ENCODE measurements at regions not wholly inside any gene's neighbourhood (a gene's known extent, or its start where the extent isn't known, plus 50 kb on each side); places are given as distances from the start of the nearest gene placed in this dataset.

- DNase-seq (ENCODE audit: low read depth) = no peak
- in situ Hi-C loops (cut with HindIII; ENCODE audit: low sequenced_read_pairs) = no loop called here
- no peak overlapping the region for H3K4me3 ChIP-seq (ENCODE audit: low read depth, low read length)
- TF ChIP-seq CTCF (IDR thresholded peaks at IDR 0.05; ENCODE audit: low read depth, low read length, missing control alignments) = no peak
Observed at GRCh38 chr21:17231124-17231523, 281.7 kb upstream of the CXADR start.

- TF ChIP-seq CTCF (IDR thresholded peaks at IDR 0.05; ENCODE audit: low read depth, low read length, missing control alignments) = no peak
- DNase-seq (ENCODE audit: low read depth) = no peak
- in situ Hi-C loops (cut with HindIII; ENCODE audit: low sequenced_read_pairs) = no loop called here
- H3K4me3 ChIP-seq (ENCODE audit: low read depth, low read length) = no peak overlapping the region
Observed at GRCh38 chr21:17231771-17232170, 281.1 kb upstream of the CXADR start.

- H3K4me3 ChIP-seq (ENCODE audit: low read depth, low read length) = no peak overlapping the region
- in situ Hi-C loops (cut with HindIII; ENCODE audit: low sequenced_read_pairs) = no loop called here
- no peak for TF ChIP-seq CTCF (IDR thresholded peaks at IDR 0.05; ENCODE audit: low read depth, low read length, missing control alignments)
- no peak for DNase-seq (ENCODE audit: low read depth)
Observed at GRCh38 chr21:17238468-17238867, 274.4 kb upstream of the CXADR start.

GRCh38 chr21:17250778-17251241, 262.0 kb upstream of the CXADR start:
- H3K4me3 ChIP-seq (ENCODE audit: low read depth, low read length) = no peak overlapping the region
- in situ Hi-C loops (cut with HindIII; ENCODE audit: low sequenced_read_pairs) = no loop called here
- TF ChIP-seq CTCF (IDR thresholded peaks at IDR 0.05; ENCODE audit: low read depth, low read length, missing control alignments) = no peak
- no peak for DNase-seq (ENCODE audit: low read depth)

GRCh38 chr21:17257784-17258183, 255.1 kb upstream of the CXADR start:
- H3K4me3 ChIP-seq (ENCODE audit: low read depth, low read length) = no peak overlapping the region
- TF ChIP-seq CTCF (IDR thresholded peaks at IDR 0.05; ENCODE audit: low read depth, low read length, missing control alignments) = no peak
- DNase-seq (ENCODE audit: low read depth) = no peak
- in situ Hi-C loops (cut with HindIII; ENCODE audit: low sequenced_read_pairs) = no loop called here

- in situ Hi-C loops (cut with HindIII; ENCODE audit: low sequenced_read_pairs) = no loop called here
- no peak for DNase-seq (ENCODE audit: low read depth)
- H3K4me3 ChIP-seq (ENCODE audit: low read depth, low read length) = no peak overlapping the region
- no peak for TF ChIP-seq CTCF (IDR thresholded peaks at IDR 0.05; ENCODE audit: low read depth, low read length, missing control alignments)
Observed at GRCh38 chr21:17264182-17264581, 248.7 kb upstream of the CXADR start.

- in situ Hi-C loops (cut with HindIII; ENCODE audit: low sequenced_read_pairs) = no loop called here
- TF ChIP-seq CTCF (IDR thresholded peaks at IDR 0.05; ENCODE audit: low read depth, low read length, missing control alignments) = no peak
- no peak for DNase-seq (ENCODE audit: low read depth)
- H3K4me3 ChIP-seq (ENCODE audit: low read depth, low read length) = no peak overlapping the region
Observed at GRCh38 chr21:17269760-17270159, 243.1 kb upstream of the CXADR start.

Data from astrocyte of the cerebellum (primary cell).